ENCODE measurements at regions not wholly inside any gene's neighbourhood (a gene's known extent, or its start where the extent isn't known, plus 50 kb on each side); places are given as distances from the start of the nearest gene placed in this dataset.

DNA sequence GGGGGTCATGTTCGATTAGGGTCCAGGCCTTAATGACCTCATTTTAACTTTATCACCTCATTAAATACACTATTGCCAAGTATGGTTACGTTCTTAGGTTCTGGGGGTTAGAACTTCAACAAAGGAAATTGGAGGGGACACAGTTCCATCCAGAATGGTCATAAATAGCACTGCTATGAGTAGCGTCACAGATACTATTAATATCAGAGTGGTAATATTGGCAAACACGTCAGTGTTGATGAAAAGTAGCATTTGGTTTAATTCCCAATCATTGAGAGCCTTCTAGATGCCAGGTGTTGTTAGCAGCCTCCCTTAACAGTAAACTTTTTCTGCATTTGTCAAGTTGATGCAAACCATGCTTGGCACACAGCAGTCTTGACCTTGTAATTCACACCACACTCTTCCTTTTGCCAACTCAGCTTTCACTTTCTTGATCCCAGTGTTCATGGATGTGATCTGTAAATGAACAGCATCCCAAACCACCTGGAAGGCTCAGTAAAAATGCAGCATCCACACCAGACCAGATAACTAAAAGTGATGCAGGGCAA is 912.5 kb upstream of the TENM3 start:
- no peaks in the 10 kb centered on the region for H3K4me1 ChIP-seq (ENCODE audit: control insufficient read depth in 1 of 2, extremely low read depth in 1 of 2, insufficient read depth in 2 of 2, low read length in 2 of 2)
- Mint-ChIP-seq H3K4me1 (no peaks in the 10 kb centered on the region), H3K27ac (no peak overlapping the region), H3K27me3 (no peaks in the 10 kb centered on the region), H3K36me3 (no peaks in the 10 kb centered on the region), H3K4me3 (no peak overlapping the region), H3K9me3 (peaks cover 9 to 20% (median 17%) of the 10 kb centered on the region in 3 donors)
- H3K9me3 ChIP-seq, result no peaks in the 10 kb centered on the region
- WGBS (ENCODE audit: insufficient coverage), result 40% methylated on average over 1 of the region's 4 CpGs
- H3K27me3 ChIP-seq (replicated peaks in 1 of 2; ENCODE audit: control insufficient read depth in 2 of 2, extremely low read depth in 1 of 2, insufficient read depth in 2 of 2, low read length in 1 of 2), result no peaks in the 10 kb centered on the region
- ATAC-seq (replicated peaks in 1 of 4) (no peak), DNase-seq (no peak)
- no peaks in the 10 kb centered on the region for H3K36me3 ChIP-seq (ENCODE audit: control insufficient read depth in 2 of 2, extremely low read depth in 1 of 2, insufficient read depth in 1 of 2, low read length in 1 of 2)
- ChIA-PET POLR2A (no interaction called here), CTCF (no interaction called here)
- H3K4me3 ChIP-seq (ENCODE audit: control insufficient read depth in 1 of 2, extremely low read depth in 1 of 2, low read length in 1 of 2), result no peak overlapping the region
- no peak overlapping the region for H3K27ac ChIP-seq (ENCODE audit: low read length)

DNA sequence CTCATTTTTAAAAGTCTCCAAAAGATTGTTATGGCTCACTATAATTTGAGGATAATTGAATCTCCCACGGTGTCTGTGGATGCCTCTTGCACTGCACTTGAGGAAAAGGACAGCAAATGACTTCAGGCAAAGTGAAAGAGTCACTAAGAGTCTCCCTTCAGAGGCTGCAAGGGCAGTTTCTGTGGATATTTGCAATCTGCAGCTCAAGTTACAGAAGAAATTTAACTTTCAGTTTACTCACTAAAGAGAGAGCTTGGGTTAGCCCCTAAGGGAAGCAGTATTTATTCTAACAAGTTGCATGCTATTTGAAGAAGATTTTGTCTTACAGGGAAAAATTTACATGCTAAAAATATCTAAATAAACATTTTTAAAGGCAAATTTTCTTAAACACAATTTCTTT is 912.0 kb upstream of the TENM3 start:
- no peaks in the 10 kb centered on the region for H3K36me3 ChIP-seq (ENCODE audit: control insufficient read depth in 2 of 2, extremely low read depth in 1 of 2, insufficient read depth in 1 of 2, low read length in 1 of 2)
- no peaks in the 10 kb centered on the region for H3K27me3 ChIP-seq (replicated peaks in 1 of 2; ENCODE audit: control insufficient read depth in 2 of 2, extremely low read depth in 1 of 2, insufficient read depth in 2 of 2, low read length in 1 of 2)
- H3K9me3 ChIP-seq, result no peaks in the 10 kb centered on the region
- no peaks in the 10 kb centered on the region for H3K4me1 ChIP-seq (ENCODE audit: control insufficient read depth in 1 of 2, extremely low read depth in 1 of 2, insufficient read depth in 2 of 2, low read length in 2 of 2)
- Mint-ChIP-seq H3K27me3 (no peaks in the 10 kb centered on the region), H3K36me3 (no peaks in the 10 kb centered on the region), H3K4me3 (no peak overlapping the region), H3K9me3 (peaks cover 9 to 20% (median 17%) of the 10 kb centered on the region in 3 donors), H3K27ac (no peak overlapping the region), H3K4me1 (no peaks in the 10 kb centered on the region)
- ChIA-PET CTCF (no interaction called here), POLR2A (no interaction called here)
- no peak overlapping the region for H3K27ac ChIP-seq (ENCODE audit: low read length)
- 33% methylated on average over 1 of the region's 1 CpG for WGBS (ENCODE audit: insufficient coverage)
- H3K4me3 ChIP-seq (ENCODE audit: control insufficient read depth in 1 of 2, extremely low read depth in 1 of 2, low read length in 1 of 2), result no peak overlapping the region
- DNase-seq (no peak), ATAC-seq (replicated peaks in 1 of 4) (no peak)

DNA sequence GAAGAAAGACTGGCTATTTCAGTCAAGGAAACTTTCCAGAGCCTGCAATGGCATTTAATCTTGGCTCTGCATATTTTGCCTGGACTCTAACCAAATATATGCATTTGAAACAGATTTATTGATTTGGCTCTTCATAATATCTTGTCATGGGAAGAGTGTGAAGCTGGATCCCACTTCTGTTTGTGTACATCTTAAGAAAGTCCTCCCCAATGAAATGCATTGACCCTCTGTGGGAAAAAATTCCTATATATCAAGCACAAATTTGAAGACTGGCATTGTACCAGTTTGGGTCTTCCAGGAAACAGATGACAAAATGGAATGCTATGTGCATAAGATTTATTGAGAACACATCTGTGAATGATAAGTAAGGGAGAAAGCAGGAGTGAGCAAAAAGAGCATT is 897.3 kb upstream of the TENM3 start:
- Mint-ChIP-seq H3K36me3 (no peaks in the 10 kb centered on the region), H3K27me3 (no peaks in the 10 kb centered on the region), H3K27ac (no peak overlapping the region), H3K4me1 (no peaks in the 10 kb centered on the region), H3K9me3 (peaks cover 10 to 17% (median 16%) of the 10 kb centered on the region in 3 donors), H3K4me3 (no peak overlapping the region)
- ATAC-seq (replicated peaks in 1 of 4) (no peak), DNase-seq (no peak)
- Histone ChIP-seq H3K27ac (ENCODE audit: low read length) (no peak overlapping the region), H3K36me3 (ENCODE audit: control insufficient read depth in 2 of 2, extremely low read depth in 1 of 2, insufficient read depth in 1 of 2, low read length in 1 of 2) (no peaks in the 10 kb centered on the region), H3K27me3 (replicated peaks in 1 of 2; ENCODE audit: control insufficient read depth in 2 of 2, extremely low read depth in 1 of 2, insufficient read depth in 2 of 2, low read length in 1 of 2) (no peaks in the 10 kb centered on the region), H3K4me1 (ENCODE audit: control insufficient read depth in 1 of 2, extremely low read depth in 1 of 2, insufficient read depth in 2 of 2, low read length in 2 of 2) (no peaks in the 10 kb centered on the region), H3K4me3 (ENCODE audit: control insufficient read depth in 1 of 2, extremely low read depth in 1 of 2, low read length in 1 of 2) (no peak overlapping the region), H3K9me3 (no peaks in the 10 kb centered on the region)
- CTCF ChIA-PET, result no interaction called here
- POLR2A ChIA-PET, result no interaction called here

DNA sequence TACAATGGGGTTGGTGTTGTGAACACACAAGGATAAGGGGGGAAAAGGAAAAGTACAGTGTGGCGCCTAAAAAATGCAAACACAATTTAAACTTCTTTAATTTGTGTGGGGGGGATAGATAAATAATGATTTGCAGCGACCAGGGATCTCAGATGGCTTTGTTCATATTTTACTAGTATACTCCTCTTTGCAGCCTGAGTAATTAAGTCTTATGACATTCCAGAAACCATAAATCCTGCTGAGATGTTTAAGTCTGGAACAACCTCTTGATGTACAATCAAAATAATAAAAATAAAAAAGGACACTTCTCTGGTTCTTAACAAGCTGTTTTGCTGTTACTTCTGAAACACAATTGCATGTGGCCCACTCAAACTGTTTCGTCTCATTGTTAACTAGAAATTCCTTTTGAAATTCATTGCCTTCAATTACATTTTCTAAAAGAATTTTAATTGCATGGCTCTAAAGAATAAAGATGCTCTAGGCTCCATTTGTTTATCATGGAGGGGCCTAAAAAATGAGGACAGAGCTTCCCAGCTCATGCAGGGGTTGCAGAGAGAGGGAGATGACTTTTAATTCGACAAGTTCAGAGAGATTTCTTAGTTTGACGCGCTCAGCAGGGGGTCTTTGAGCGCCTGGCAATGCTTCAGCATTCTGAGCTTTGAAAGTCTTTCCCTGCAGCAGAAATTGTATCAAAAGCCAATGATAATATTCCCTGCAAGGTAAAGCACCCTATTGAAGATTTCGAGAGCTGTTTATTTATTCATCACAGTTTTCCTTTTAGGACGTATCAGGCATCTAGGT is 892.4 kb upstream of the TENM3 start:
- Histone ChIP-seq H3K4me3 (ENCODE audit: control insufficient read depth in 1 of 2, extremely low read depth in 1 of 2, low read length in 1 of 2) (no peak overlapping the region), H3K27me3 (replicated peaks in 1 of 2; ENCODE audit: control insufficient read depth in 2 of 2, extremely low read depth in 1 of 2, insufficient read depth in 2 of 2, low read length in 1 of 2) (no peaks in the 10 kb centered on the region), H3K9me3 (no peaks in the 10 kb centered on the region), H3K36me3 (ENCODE audit: control insufficient read depth in 2 of 2, extremely low read depth in 1 of 2, insufficient read depth in 1 of 2, low read length in 1 of 2) (no peaks in the 10 kb centered on the region), H3K4me1 (ENCODE audit: control insufficient read depth in 1 of 2, extremely low read depth in 1 of 2, insufficient read depth in 2 of 2, low read length in 2 of 2) (no peaks in the 10 kb centered on the region), H3K27ac (ENCODE audit: low read length) (no peak overlapping the region)
- H3K27ac Mint-ChIP-seq, result no peak overlapping the region
- POLR2A ChIA-PET, result no interaction called here
- no peak for ATAC-seq (replicated peaks in 1 of 4)
- no peaks in the 10 kb centered on the region for H3K4me1 Mint-ChIP-seq
- H3K9me3 Mint-ChIP-seq, result peaks cover 7 to 16% (median 8%) of the 10 kb centered on the region in 3 donors
- CTCF ChIA-PET, result no interaction called here
- no peak overlapping the region for H3K4me3 Mint-ChIP-seq
- H3K27me3 Mint-ChIP-seq, result no peaks in the 10 kb centered on the region
- DNase-seq, result no peak
- 78% methylated on average over 4 of the region's 9 CpGs for WGBS (ENCODE audit: insufficient coverage)
- no peaks in the 10 kb centered on the region for H3K36me3 Mint-ChIP-seq

DNA sequence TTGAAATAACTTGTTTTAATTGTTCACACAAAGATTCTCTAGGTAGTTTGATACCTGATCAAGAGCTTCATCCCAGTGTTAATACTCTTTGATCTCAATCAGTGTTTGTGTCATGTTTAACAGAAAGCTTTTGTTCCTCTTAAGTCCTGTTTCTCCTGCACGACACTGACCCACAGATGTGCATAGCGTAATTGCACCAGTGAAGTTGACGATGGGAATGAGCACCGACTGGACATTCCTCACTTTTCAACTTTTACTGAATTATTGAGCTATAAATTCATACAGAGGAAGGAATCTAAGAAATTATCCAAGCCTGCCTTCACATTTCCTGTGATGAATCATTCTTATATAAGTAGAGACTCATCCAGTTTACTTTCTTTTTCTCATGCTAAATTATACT is 878.7 kb upstream of the TENM3 start:
- POLR2A ChIA-PET, result no interaction called here
- no peaks in the 10 kb centered on the region for H3K4me1 Mint-ChIP-seq
- no peak for DNase-seq

DNA sequence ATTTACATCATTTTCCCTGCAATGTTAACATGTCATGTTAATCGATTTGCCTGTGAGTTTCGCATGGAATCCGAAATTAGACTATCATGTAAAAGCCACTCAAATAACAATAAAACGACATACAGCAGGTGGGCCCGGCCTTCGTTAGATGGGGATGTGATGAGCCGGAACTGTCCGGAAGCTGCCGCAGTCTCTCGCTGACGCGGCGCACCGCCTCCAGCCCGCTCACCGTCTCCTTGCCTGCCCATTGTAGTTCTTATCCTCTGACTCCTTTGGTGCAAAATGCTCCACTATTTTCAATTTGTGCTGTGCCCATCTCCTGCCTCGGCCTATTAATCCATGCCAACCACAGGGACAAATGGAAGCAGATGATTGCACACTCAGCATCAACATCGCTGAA is 877.5 kb upstream of the TENM3 start:
- Mint-ChIP-seq H3K9me3 (peaks cover 3 to 6% (median 5%) of the 10 kb centered on the region in 3 donors), H3K27ac (no peak overlapping the region), H3K36me3 (no peaks in the 10 kb centered on the region), H3K27me3 (no peaks in the 10 kb centered on the region), H3K4me3 (no peak overlapping the region), H3K4me1 (no peaks in the 10 kb centered on the region)
- Histone ChIP-seq H3K27me3 (replicated peaks in 1 of 2; ENCODE audit: control insufficient read depth in 2 of 2, extremely low read depth in 1 of 2, insufficient read depth in 2 of 2, low read length in 1 of 2) (no peaks in the 10 kb centered on the region), H3K27ac (ENCODE audit: low read length) (no peak overlapping the region), H3K4me3 (ENCODE audit: control insufficient read depth in 1 of 2, extremely low read depth in 1 of 2, low read length in 1 of 2) (no peak overlapping the region), H3K36me3 (ENCODE audit: control insufficient read depth in 2 of 2, extremely low read depth in 1 of 2, insufficient read depth in 1 of 2, low read length in 1 of 2) (no peaks in the 10 kb centered on the region), H3K4me1 (ENCODE audit: control insufficient read depth in 1 of 2, extremely low read depth in 1 of 2, insufficient read depth in 2 of 2, low read length in 2 of 2) (no peaks in the 10 kb centered on the region), H3K9me3 (no peaks in the 10 kb centered on the region)
- DNase-seq (no peak), ATAC-seq (replicated peaks in 1 of 4) (no peak)
- ChIA-PET POLR2A (no interaction called here), CTCF (no interaction called here)
- 92% methylated on average over 17 of the region's 18 CpGs for WGBS (ENCODE audit: insufficient coverage)

More for the DNA sequence above, 878.7 kb upstream of the TENM3 start:
- Histone ChIP-seq H3K4me1 (ENCODE audit: control insufficient read depth in 1 of 2, extremely low read depth in 1 of 2, insufficient read depth in 2 of 2, low read length in 2 of 2) (no peaks in the 10 kb centered on the region), H3K27me3 (replicated peaks in 1 of 2; ENCODE audit: control insufficient read depth in 2 of 2, extremely low read depth in 1 of 2, insufficient read depth in 2 of 2, low read length in 1 of 2) (no peaks in the 10 kb centered on the region), H3K4me3 (ENCODE audit: control insufficient read depth in 1 of 2, extremely low read depth in 1 of 2, low read length in 1 of 2) (no peak overlapping the region), H3K9me3 (no peaks in the 10 kb centered on the region), H3K27ac (ENCODE audit: low read length) (no peak overlapping the region), H3K36me3 (ENCODE audit: control insufficient read depth in 2 of 2, extremely low read depth in 1 of 2, insufficient read depth in 1 of 2, low read length in 1 of 2) (no peaks in the 10 kb centered on the region)
- Mint-ChIP-seq H3K36me3 (no peaks in the 10 kb centered on the region), H3K27me3 (no peaks in the 10 kb centered on the region), H3K4me3 (no peak overlapping the region), H3K9me3 (peaks cover 3 to 6% (median 5%) of the 10 kb centered on the region in 3 donors), H3K27ac (no peak overlapping the region)
- CTCF ChIA-PET, result no interaction called here
- no peak for ATAC-seq (replicated peaks in 1 of 4)
- WGBS (ENCODE audit: insufficient coverage), result no CpG with 5 or more reads among the region's 4 CpGs

DNA sequence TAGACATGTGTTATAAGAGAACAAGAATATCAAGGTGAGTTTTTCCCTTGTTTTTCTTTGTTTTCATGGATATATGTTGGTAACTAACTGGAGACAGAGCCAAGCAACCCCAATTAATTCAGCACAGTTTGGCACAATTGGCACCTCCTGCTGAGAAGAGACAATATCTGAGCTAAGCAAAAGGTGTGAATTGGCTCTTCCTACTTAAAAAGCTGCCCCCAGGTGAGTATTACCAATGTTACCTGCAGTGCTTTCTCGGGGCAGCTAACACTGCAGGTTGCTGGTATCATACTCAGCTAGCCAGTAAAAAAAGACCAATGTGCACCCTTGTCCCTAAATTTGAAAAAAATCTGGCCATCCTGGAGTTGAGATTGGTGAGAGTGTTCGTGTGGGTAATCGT is 871.2 kb upstream of the TENM3 start:
- Histone ChIP-seq H3K4me3 (ENCODE audit: control insufficient read depth in 1 of 2, extremely low read depth in 1 of 2, low read length in 1 of 2) (no peak overlapping the region), H3K9me3 (no peaks in the 10 kb centered on the region), H3K27ac (ENCODE audit: low read length) (no peak overlapping the region), H3K4me1 (ENCODE audit: control insufficient read depth in 1 of 2, extremely low read depth in 1 of 2, insufficient read depth in 2 of 2, low read length in 2 of 2) (no peaks in the 10 kb centered on the region), H3K36me3 (ENCODE audit: control insufficient read depth in 2 of 2, extremely low read depth in 1 of 2, insufficient read depth in 1 of 2, low read length in 1 of 2) (no peaks in the 10 kb centered on the region), H3K27me3 (replicated peaks in 1 of 2; ENCODE audit: control insufficient read depth in 2 of 2, extremely low read depth in 1 of 2, insufficient read depth in 2 of 2, low read length in 1 of 2) (no peaks in the 10 kb centered on the region)
- Mint-ChIP-seq H3K9me3 (peaks cover 0 to 3% (median 3%) of the 10 kb centered on the region in 3 donors), H3K4me3 (no peak overlapping the region), H3K27ac (no peak overlapping the region), H3K27me3 (no peaks in the 10 kb centered on the region), H3K36me3 (no peaks in the 10 kb centered on the region), H3K4me1 (no peaks in the 10 kb centered on the region)
- ChIA-PET POLR2A (no interaction called here), CTCF (no interaction called here)
- no peak for ATAC-seq (replicated peaks in 1 of 4)
- 63% methylated on average over 3 of the region's 3 CpGs for WGBS (ENCODE audit: insufficient coverage)
- no peak for DNase-seq
